Stomach (tissue), 4 donors: ENCODE measurements at regions not wholly inside any gene's neighbourhood (a gene's known extent, or its start where the extent isn't known, plus 50 kb on each side); places are given as distances from the start of the nearest gene placed in this dataset.

ENCODE experiments used
- POLR2A ChIP-seq, 4 donors: fragments of 450-650 bp; IDR thresholded peaks; one replicate each; pipeline ENCODE4 v1.6.1; 2016; ENCODE audit warnings: antibody characterized with exemption in 4 of 4, control low read depth in 2 of 4, mild to moderate bottlenecking in 1 of 4, moderate library complexity in 1 of 4
- POLR2AphosphoS5 ChIP-seq, 3 donors: sonication (generic); formaldehyde crosslinking; IDR thresholded peaks; one replicate each; pipeline ENCODE4 v1.6.1; 2016; ENCODE audit warnings: antibody characterized with exemption in 3 of 3
- TF ChIP-seq, protein P1 (sequence below), 7 experiments: fragments of 450-650 bp in 4 of 7; fragments of 200-600 bp in 3 of 7; sonication (generic) in 3 of 7; IDR thresholded peaks; one replicate each; pipeline ENCODE4 v1.5.1; 2016 to 2019; ENCODE audit warnings: antibody characterized with exemption in 7 of 7, control low read depth in 2 of 7, mild to moderate bottlenecking in 1 of 7

GRCh38 chr20:23270382-23270911, 80.1 kb upstream of the NXT1 start:
- TF ChIP-seq POLR2A (IDR thresholded peaks at IDR 0.05) (no peak), POLR2AphosphoS5 (IDR thresholded peaks at IDR 0.05) (no peak)
- TF ChIP-seq, protein P1, sequence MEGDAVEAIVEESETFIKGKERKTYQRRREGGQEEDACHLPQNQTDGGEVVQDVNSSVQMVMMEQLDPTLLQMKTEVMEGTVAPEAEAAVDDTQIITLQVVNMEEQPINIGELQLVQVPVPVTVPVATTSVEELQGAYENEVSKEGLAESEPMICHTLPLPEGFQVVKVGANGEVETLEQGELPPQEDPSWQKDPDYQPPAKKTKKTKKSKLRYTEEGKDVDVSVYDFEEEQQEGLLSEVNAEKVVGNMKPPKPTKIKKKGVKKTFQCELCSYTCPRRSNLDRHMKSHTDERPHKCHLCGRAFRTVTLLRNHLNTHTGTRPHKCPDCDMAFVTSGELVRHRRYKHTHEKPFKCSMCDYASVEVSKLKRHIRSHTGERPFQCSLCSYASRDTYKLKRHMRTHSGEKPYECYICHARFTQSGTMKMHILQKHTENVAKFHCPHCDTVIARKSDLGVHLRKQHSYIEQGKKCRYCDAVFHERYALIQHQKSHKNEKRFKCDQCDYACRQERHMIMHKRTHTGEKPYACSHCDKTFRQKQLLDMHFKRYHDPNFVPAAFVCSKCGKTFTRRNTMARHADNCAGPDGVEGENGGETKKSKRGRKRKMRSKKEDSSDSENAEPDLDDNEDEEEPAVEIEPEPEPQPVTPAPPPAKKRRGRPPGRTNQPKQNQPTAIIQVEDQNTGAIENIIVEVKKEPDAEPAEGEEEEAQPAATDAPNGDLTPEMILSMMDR (IDR thresholded peaks at IDR 0.05): no peak
